CD4-positive, CD25-positive, alpha-beta regulatory T cell (primary cell): ENCODE measurements at regions not wholly inside any gene's neighbourhood (a gene's known extent, or its start where the extent isn't known, plus 50 kb on each side); places are given as distances from the start of the nearest gene placed in this dataset.

ENCODE experiments used
- ATAC-seq, 2 donors: fragments of 150-1000 bp; cut with Tn5 transposase; one replicate each; pipeline ENCODE4 v1.10.0; 2021; ENCODE audit warnings: low read depth in 2 of 2, moderate number of reproducible peaks in 2 of 2, moderate library complexity in 1 of 2
- DNase-seq, 3 donors: peaks; one replicate each; pipeline versions ENCODE4 v3.0.0 to v3.0.0-alpha.2; 2012 to 2022; ENCODE audit warnings: mixed read lengths in 1 of 3
- H3K27ac ChIP-seq: one replicate; pipeline ENCODE4 v1.7.0; 2013; ENCODE audit warnings: mild to moderate bottlenecking, low read length; ENCODE audit not compliant: insufficient read depth, poor library complexity, severe bottlenecking
- H3K27me3 ChIP-seq: one replicate; pipeline ENCODE4 v1.7.0; 2013; ENCODE audit warnings: low read length; ENCODE audit not compliant: control insufficient read depth, insufficient read depth
- H3K36me3 ChIP-seq: one replicate; pipeline ENCODE4 v1.7.0; 2013; ENCODE audit warnings: mild to moderate bottlenecking, low read length, moderate library complexity; ENCODE audit not compliant: control insufficient read depth, insufficient read depth
- H3K4me1 ChIP-seq: 2 replicates; pipeline ENCODE4 v1.7.0; 2013; ENCODE audit warnings: mild to moderate bottlenecking, low read length; ENCODE audit not compliant: insufficient read depth, control insufficient read depth, poor library complexity, severe bottlenecking
- H3K4me3 ChIP-seq: one replicate; pipeline ENCODE4 v1.7.0; 2013; ENCODE audit warnings: low read depth, mild to moderate bottlenecking, low read length, moderate library complexity
- H3K9me3 ChIP-seq, 2 experiments: 1 replicate in 1 of 2; 2 replicates in 1 of 2; pipeline ENCODE4 v1.7.0; 2013; ENCODE audit warnings: low read length in 2 of 2, mild to moderate bottlenecking in 1 of 2, moderate library complexity in 1 of 2; ENCODE audit not compliant: control insufficient read depth in 2 of 2
- H3K27ac Mint-ChIP-seq, 3 donors: one replicate each; pipeline ENCODE4 v1.8.0; 2020 to 2022; ENCODE audit warnings: mild to moderate bottlenecking in 3 of 3, mixed read lengths in 3 of 3, moderate library complexity in 2 of 3
- H3K27me3 Mint-ChIP-seq: one replicate; pipeline ENCODE4 v1.8.0; 2022; ENCODE audit warnings: mild to moderate bottlenecking, mixed read lengths
- H3K36me3 Mint-ChIP-seq: one replicate; pipeline ENCODE4 v1.8.0; 2020; ENCODE audit warnings: mixed read lengths
- H3K4me1 Mint-ChIP-seq, 4 donors: one replicate each; pipeline ENCODE4 v1.8.0; 2020 to 2022; ENCODE audit warnings: mixed read lengths in 4 of 4, mild to moderate bottlenecking in 1 of 4
- H3K4me3 Mint-ChIP-seq, 4 donors: one replicate each; pipeline ENCODE4 v1.8.0; 2020 to 2022; ENCODE audit warnings: mild to moderate bottlenecking in 4 of 4, mixed read lengths in 4 of 4, moderate library complexity in 3 of 4
- H3K9me3 Mint-ChIP-seq, 7 donors: one replicate each; pipeline ENCODE4 v1.8.0; 2020 to 2022; ENCODE audit warnings: mixed read lengths in 7 of 7, mild to moderate bottlenecking in 3 of 7, moderate library complexity in 2 of 7

- Mint-ChIP-seq H3K4me3 (no peak overlapping the region), H3K27ac (no peak overlapping the region), H3K27me3 (peaks cover 4% of the 10 kb centered on the region), H3K9me3 (peaks cover 0 to 13% (median 3%) of the 10 kb centered on the region in 7 donors), H3K4me1 (no peaks in the 10 kb centered on the region), H3K36me3 (no peaks in the 10 kb centered on the region)
- H3K4me3 ChIP-seq = no peak overlapping the region
- ATAC-seq (no peak), DNase-seq (no peak)
- peaks cover 0 to 4% of the 10 kb centered on the region in 2 experiments for H3K9me3 ChIP-seq
- no peaks in the 10 kb centered on the region for H3K27me3 ChIP-seq
- no peak overlapping the region for H3K27ac ChIP-seq
- no peaks in the 10 kb centered on the region for H3K36me3 ChIP-seq
- no peaks in the 10 kb centered on the region for H3K4me1 ChIP-seq
These were observed 53.1 kb upstream of the AUTS2 start for GRCh38 chr7:69545175-69545574.
